ENCODE measurements at regions not wholly inside any gene's neighbourhood (a gene's known extent, or its start where the extent isn't known, plus 50 kb on each side); places are given as distances from the start of the nearest gene placed in this dataset.

GRCh38 chr7:140229101-140229525, 52.3 kb upstream of the KDM7A start:
- TF ChIP-seq CTCF (conservative IDR thresholded peaks at IDR 0.05; ENCODE audit: low read depth, low read length) = no peak
- no peak for TF ChIP-seq EZH2 (IDR thresholded peaks at IDR 0.05; ENCODE audit: low read length, unreplicated experiment)
